Frontal cortex (tissue), 3 donors: ENCODE measurements at regions not wholly inside any gene's neighbourhood (a gene's known extent, or its start where the extent isn't known, plus 50 kb on each side); places are given as distances from the start of the nearest gene placed in this dataset.
A peak's percentile ranks its signal among the peaks of the same experiment; 100 is the strongest.
"Not testable (repeated sequence)": the region's sequence is repeated elsewhere in the genome, so short reads cannot be mapped to it uniquely, and the experiment has no call there.

Source experiments
- DNase-seq, 2 donors: peaks; one replicate each; pipeline ENCODE4 v3.0.0; 2012; ENCODE audit warnings: low spot score in 2 of 2
- FAIRE-seq: peaks from 2 replicates; lab custom pipeline; 2012; peaks lifted over from hg19 to GRCh38; lab: Jason Lieb, UNC
- donor health status: control.
- donor health status: control.
- donor health status: control.

DNA sequence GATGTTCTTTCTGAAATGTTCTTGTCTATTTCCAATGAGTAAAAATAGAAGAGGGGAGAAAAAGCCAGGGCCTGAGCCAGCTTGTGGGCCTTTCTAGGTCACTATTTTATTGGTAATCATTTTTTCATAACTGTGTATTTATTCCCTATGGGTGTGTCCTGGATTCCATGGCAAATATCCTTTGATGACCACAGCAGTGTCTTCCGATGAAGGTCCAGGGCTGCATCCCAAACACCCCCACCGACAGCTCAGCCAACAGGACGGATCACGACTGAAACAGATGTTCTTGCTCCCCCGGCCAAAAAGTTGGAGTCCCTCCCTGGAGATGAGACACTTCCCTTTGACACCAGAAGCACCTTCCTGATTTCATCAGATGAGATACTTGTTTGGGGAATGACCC, 105.4 kb upstream of the PLEKHG1 start:
- FAIRE-seq (no peak), DNase-seq (no peak)

DNA sequence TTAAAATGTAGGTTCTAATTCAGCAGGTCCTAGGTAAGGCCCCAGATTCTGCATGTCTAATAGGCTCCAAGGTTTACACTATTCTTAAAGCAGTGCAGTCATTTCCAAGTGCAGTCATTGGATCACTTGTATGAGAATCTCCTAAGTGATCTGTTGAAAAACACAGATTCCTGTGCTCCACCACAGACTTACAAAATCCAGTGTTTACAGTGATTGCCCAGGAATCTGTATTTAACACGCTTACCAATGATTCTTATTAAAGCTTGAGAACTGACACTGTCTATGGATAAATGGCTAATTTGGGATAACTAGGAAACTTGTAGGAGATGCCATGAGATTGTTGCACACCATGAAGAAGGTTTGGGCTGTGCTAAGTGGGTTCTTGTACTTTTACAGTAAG, 104.6 kb upstream of the PLEKHG1 start:
- DNase-seq = no peak
- FAIRE-seq = no peak

DNA sequence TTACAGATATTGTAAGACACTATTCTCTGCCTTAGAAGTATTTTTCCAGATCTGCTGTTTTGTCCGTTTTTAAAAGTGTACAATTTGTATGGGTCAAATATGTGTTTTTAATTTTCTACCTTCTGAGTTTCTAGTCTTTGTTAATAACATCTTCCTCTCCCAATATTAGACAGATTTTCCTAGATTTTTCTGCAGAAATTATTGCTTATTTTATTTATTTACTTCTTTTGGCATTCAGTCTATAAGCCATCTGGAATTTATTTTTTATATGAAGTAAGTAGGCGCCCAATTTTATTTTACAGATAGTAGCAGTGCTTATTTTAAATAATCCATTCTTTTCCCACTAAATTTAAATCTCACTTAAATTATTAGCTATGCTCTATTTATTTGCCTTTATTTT, 103.1 kb upstream of the PLEKHG1 start:
- FAIRE-seq (no peak), DNase-seq (no peak)

DNA sequence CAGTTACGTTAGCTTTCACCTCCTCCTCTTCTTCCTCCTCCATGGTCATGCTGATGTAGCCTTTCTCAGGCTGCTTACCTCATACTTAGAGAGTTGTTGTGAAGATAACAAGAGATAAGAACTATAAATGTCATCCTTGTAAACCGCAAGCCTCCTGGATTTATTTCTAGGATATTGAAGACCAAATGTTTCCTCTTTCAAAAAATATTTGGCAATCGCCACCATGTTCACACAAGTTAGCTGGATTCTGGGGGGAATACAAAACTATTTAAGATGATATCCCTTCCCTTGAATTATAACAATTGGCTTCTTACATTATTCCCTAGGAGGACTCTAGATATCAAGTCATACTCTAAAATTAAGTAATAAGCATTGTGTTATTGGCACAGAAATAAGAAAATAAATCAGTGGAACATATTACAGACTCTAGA, 99.8 kb upstream of the PLEKHG1 start:
- FAIRE-seq (no peak), DNase-seq (no peak)

DNA sequence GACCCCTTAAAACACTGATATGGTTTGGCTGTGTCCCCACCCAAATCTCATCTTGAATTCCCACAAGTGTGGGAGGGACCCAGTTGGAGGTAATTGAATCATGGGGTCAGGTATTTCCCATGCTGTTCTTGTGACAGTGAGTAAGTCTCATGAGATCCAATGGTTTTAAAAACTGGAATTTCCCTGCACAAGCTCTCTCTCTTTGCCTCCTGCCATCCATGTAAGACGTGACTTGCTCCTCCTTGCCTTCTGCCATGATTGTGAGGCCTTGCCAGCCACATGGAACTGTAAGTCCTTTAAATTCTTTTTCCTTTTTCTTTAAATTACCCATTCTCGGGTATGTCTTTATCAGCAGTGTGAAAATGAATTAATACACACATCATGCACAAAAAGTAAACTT, 99.1 kb upstream of the PLEKHG1 start:
- FAIRE-seq = not testable (repeated sequence)

DNA sequence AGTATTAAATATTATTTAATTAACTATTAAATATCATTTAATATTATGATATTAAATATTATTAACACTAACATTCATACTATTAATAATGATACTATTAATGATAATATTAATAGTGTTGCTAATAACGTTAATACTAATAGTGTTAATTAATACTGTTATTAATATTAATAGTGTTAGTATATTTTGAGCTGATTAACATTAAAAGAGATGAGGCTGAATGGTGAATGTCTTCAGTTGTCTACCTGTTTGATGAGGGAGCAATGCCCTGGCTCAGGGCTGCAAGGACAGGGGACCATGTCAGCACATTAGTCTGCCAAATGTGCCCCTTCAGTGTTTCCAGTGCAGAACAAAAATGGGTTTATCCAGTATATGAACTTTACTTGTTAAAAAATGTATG, 96.6 kb upstream of the PLEKHG1 start:
- DNase-seq (no peak), FAIRE-seq (no peak)

More for the DNA sequence above, 99.1 kb upstream of the PLEKHG1 start:
- DNase-seq = not testable (repeated sequence)

DNA sequence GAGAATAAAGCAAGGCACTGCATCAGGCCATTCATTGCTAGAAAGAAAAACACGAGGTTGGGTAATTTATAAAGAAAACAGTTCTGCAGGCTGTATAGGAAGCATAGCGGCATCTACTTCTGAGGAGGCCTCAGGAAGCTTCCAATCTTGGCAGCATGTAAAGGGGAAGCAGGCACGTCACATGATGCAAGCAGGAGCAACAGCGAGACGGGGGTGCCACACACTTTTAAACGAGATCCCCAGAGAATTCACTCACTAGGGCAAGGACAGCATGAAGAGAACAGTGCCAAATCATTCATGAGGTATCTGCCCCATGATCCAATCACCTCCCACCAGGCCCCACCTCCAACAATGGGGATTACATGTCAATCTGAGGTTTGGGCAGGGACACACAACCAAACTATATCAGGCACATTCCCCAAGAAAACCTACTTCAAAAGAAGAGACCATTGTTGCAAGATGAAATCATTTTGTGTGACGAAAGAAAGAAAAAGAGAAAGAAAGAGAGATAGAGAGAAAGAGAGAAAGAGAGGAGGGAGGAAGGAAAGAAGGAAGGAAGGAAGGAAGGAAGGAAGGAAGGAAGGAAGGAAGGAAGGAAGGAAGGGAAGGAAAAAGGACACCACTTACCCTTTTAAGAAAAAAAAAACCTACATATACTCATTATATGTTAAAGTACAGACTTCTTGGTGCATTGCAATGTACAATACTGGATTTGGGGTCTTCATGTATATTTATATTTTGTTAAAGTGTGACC, 95.9 kb upstream of the PLEKHG1 start:
- FAIRE-seq = no peak
- no peak for DNase-seq

DNA sequence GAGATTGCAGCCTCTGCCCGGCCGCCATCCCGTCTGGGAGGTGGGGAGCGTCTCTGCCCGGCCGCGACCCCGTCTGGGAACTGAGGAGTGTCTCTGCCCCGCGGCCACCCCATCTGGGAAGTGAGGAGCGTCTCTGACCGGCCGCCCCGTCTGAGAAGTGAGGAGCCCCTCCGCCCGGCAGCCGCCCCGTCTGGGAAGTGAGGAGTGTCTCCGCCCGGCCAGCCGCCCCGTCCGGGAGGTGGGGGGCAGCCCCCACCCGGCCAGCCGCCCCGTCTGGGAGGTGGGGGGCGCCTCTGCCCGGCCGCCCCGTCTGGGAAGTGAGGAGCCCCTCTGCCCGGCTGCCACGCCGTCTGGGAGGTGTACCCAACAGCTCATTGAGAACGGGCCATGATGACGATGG, 92.3 kb upstream of the PLEKHG1 start:
- not testable (repeated sequence) for FAIRE-seq, DNase-seq

DNA sequence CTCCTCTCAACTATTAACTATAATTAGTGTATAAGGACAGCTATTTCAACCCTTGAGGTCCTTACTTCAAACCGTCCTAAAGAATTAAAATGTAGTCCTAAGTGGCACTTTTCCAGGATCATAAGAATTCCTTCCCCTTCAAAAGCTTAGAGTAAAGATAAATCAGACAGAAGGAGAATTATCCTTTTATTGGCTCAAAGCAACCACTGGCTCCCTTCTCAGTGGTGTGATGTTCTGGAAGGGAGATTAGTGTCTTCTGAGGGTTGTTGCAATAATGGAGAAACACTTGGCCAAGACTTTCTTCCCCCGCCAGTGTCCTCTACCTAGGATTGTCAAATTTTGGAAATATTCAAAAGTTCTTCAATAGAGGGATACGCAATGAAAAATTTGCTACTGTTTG, 89.1 kb upstream of the PLEKHG1 start:
- FAIRE-seq (no peak), DNase-seq (no peak)

DNA sequence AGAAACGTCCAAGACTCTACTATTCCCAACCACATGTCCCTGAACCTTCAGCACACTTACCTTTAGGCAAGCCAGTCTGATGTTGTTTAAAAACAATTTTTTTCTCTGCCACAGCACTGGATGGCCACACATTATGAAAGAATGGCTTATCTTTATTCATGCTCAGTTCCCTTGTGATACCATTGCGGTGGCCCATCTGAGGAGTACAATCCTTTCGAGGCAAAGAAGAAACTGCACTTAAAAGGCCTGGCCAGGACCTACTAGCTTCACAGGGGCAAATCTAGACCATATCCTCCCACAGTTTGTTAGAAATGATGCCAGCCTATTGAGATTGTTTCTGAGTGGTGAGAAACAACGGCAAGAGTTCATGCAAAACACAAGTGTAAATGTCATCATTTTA, 88.4 kb upstream of the PLEKHG1 start:
- FAIRE-seq = no peak
- DNase-seq = no peak

DNA sequence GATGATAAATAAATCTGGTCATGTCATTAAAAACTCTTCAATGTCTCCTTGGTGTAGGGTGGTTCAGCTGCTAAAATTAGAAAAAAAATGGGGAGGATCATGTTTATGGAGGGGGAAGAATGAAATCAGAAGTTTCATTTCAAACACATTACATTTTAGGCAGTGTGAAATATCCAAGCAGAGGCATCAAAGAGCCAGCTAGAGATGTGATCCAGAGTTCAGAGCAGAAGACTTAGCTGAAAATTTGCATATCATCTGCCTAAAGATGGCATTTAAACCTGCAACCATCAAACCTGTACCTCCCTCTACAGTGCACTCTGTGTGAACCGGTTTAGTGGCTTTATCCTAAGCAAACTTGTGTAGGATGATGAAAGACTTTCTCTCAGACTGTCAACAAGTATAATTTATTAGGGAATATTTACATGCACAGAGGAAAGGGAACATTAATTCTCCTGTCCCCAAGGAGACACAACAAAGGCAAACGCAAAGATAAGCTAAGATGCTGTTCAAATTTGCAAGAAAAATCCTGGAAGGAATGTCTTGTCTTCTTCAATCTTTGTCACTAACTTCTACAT, 84.8 kb upstream of the PLEKHG1 start:
- FAIRE-seq (no peak), DNase-seq (no peak)

DNA sequence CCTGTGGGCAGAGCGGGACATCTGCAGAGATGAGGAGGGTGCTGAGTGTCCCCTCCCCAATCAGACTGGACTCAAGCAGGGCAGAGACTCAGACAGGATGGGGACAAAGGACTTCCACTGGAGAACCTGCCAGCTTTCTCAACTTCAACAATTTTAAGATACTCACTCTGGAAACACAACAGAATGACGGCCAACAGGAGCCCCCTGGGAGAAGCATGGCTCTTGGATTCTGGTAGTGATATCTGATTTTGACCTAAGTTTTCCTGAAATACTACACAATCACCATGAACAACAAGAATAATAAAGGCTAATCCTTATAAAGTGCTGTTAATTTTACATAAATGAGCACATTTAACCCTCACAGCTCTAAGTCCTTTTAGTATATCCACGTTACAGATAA, 83.5 kb upstream of the PLEKHG1 start:
- FAIRE-seq = no peak
- DNase-seq = no peak

DNA sequence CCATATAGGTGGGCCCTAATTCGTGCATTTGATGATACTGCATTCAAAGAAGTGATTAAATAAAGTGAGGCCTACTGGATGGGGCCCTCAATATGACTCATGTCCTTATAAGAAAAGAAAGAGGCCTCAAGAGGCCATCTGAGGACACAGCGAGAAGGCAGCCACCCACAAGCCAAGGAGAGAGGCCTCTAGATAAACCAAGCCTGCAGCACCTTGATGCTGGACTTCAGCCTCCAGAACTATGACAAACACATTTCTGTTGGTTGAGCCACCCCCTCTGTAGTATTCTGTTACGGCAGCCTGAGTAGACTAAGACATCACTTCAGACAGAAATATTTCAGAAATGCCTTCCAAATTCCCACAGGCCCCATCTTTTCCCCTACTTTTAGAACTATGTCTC, 82.5 kb upstream of the PLEKHG1 start:
- DNase-seq (no peak), FAIRE-seq (no peak)

DNA sequence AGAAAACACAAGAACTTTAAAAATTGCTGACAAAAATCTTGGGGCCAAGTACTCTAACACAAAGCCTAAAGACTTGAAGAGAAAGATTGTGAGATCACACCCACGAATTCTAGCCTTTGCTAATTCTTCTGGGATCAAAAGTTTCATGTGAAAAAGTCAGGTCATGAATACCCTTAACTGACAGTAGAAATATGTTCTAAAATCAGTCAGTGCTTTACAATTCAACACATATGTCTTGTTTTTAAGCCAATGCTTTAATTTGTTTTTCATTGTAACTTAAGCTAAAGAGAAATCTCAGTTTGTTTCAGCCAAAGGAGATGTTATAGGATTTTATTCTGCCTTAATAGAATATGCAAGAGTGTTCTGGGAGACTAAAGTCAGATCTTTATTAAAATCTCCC, 78.2 kb upstream of the PLEKHG1 start:
- FAIRE-seq (no peak), DNase-seq (no peak)

DNA sequence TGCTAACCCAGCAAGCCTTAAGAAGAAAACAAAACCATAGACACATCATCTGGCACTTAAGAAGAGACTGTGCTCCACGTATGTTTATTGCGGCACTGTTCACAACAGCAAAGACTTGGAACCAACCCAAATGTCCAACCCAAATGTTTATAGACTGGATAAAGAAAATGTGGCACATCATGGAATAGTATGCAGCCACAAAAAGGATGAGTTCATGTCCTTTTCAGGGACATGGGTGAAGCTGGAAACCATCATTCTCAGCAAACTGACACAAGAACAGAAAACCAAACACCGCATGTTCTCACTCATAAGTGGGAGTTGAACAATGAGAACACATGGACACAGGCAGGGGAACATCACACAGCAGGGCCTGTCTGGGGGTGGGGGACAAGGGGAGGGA, 76.5 kb upstream of the PLEKHG1 start:
- not testable (repeated sequence) for DNase-seq, FAIRE-seq

DNA sequence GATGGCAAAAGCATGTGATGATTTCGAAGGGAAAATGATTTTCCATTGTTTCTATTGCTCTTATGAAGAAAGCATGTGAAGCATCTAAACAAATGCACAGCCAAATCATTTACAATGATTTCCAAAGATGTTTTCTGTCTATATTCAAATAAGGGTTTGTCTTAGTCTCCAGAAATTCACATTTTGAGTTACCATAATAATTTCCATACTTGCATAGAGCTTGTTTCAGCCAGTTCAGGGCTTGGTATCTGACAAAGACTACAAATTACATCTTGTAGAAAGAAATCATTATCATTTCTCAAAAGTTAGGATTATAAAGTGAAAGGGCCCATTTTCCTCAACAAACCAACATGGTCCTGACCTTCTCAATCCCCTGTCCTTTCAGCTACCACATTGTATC, 74.4 kb upstream of the PLEKHG1 start:
- FAIRE-seq = no peak

DNA sequence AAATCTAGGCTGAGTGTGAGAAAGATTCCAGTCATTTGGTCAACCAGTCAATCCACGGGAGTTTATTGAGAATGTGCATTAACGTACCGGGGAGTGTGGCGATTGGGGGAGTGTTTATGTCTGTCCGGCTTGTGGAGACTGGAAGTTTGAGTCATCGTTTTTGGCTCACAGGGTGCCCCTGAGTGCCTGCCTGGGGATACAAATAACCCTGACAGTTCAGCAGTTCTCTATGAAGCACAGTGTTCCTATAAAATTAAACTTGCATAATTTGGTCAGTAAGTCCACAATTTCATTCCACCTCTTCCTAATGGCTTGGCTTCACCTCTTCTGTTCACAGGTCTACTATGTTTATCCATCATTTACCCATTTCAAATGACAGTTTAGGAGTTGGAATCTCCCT, 72.6 kb upstream of the PLEKHG1 start:
- no peak for FAIRE-seq

More for the DNA sequence above, 74.4 kb upstream of the PLEKHG1 start:
- DNase-seq = no peak

DNA sequence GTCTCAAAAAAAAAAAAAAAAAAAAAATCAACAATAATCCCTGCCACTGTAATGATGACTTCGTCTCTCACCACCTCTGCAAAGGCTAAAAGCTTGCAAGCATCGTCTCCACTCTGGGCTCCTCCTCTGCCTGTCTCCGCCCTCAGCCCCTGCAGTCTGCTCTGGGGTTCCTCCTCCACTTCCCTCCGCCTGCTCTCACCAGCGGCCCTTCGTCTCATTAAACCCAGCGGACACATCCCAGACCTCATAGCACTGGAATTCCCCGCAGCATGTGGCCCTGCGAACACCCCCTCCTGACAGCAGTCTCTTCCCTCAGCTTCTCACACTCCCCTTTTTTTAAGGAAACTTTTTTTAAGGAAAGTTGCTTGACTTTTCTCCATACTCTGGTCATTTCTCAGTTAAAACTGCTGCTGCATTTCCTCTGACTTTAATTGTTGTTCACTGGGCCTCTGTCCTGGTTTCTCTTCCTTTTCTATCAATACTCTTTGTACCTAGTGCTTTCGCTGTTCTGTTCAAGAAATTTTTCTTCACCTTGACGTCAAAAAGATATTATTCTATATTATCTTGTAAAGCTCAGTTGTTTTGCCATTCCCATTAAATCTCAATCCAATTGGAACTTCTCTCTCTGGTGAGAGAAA, 70.9 kb upstream of the PLEKHG1 start:
- FAIRE-seq (no peak), DNase-seq (peak in 1 of 2 donors; percentile 18)

More for the DNA sequence above, 72.6 kb upstream of the PLEKHG1 start:
- no peak for DNase-seq

DNA sequence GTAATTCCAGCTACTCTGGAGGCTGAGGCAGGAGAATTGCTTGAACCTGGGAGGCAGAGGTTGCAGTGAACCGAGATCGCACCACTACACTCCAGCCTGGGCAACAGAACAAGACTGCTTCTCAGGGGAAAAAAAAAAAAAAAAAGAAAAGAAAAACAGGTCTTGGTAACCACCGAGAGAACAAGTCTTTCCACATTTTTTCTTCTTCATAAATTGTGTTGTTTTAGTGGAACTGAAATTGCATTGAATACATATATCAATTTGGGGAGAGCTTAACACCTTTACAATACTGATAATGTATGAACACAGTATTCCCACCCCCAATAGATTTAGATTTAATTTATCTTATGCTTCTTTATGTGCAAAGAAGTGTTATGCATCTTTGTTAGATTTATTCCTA, 70.0 kb upstream of the PLEKHG1 start:
- DNase-seq (no peak), FAIRE-seq (no peak)

DNA sequence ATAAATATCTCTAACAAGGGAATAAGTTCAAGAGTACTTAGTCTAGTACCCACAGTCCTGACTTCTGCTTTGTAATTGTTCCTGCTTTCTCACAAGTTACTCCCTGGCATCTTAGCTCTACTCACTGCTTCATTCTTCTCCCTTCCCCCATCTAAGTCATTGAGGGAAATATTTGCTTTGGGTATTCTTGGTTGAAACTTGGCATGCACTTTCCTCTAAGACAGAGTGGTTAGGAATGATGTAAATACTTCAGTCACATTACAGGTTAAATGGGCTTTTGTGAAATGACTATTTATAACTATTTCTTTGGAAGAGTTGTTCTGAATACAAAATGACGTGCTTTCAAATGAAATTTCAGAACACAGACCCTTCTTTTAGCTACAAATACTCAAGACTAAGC, 67.7 kb upstream of the PLEKHG1 start:
- FAIRE-seq = no peak
- no peak for DNase-seq

DNA sequence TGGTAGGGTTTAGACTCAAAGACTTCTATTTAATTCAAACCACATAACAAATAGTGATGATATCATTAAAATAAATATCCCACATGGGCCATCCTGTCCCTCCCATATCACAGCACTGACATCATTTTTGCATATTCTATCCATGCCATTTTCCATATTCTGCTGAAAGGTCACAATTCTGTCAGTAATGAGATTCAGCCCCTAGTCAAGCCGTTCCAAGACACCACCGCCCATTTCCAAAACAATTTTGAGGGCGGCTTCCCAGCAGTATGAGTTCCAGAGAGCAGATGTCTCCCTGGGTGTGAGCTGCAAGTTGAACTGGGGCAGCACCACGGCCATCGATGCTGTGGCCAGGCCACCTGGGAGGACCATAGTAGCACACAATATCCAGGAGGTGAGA, 65.1 kb upstream of the PLEKHG1 start:
- FAIRE-seq = no peak

More for the DNA sequence above, 65.1 kb upstream of the PLEKHG1 start:
- no peak for DNase-seq
